Natural killer cell (primary cell): ENCODE measurements at regions not wholly inside any gene's neighbourhood (a gene's known extent, or its start where the extent isn't known, plus 50 kb on each side); places are given as distances from the start of the nearest gene placed in this dataset.

Experiments used
- ATAC-seq, 3 donors: fragments of 150-1000 bp in 2 of 3; fragments of 200-7000 bp in 1 of 3; cut with Tn5 transposase; 1 replicate in 1 of 3; 2 replicates in 2 of 3; pipeline ENCODE4 v1.10.0; 2021; ENCODE audit warnings: mild to moderate bottlenecking in 2 of 3, moderate library complexity in 2 of 3
- DNase-seq, 2 donors: peaks; one replicate each; pipeline versions ENCODE4 v3.0.0 to v3.0.0-alpha.2; 2013 to 2021; ENCODE audit warnings: mixed read lengths in 1 of 2
- H3K27ac ChIP-seq: one replicate; pipeline ENCODE4 v1.5.1; 2013; ENCODE audit warnings: mild to moderate bottlenecking, low read length
- H3K27me3 ChIP-seq: one replicate; pipeline ENCODE4 v1.6.1; 2013; ENCODE audit warnings: low read length; ENCODE audit not compliant: control insufficient read depth, insufficient read depth
- H3K36me3 ChIP-seq: one replicate; pipeline ENCODE4 v1.6.1; 2013; ENCODE audit warnings: low read length; ENCODE audit not compliant: control insufficient read depth, insufficient read depth
- H3K4me1 ChIP-seq: one replicate; pipeline ENCODE4 v1.6.1; 2013; ENCODE audit warnings: low read length; ENCODE audit not compliant: control insufficient read depth, insufficient read depth
- H3K4me3 ChIP-seq: one replicate; pipeline ENCODE4 v1.5.1; 2013; ENCODE audit warnings: low read length
- H3K9me3 ChIP-seq: one replicate; pipeline ENCODE4 v1.6.1; 2013; ENCODE audit warnings: low read length; ENCODE audit not compliant: control insufficient read depth, insufficient read depth
- H3K27ac Mint-ChIP-seq, 2 donors: one replicate each; pipeline ENCODE4 v1.8.0; 2022; ENCODE audit warnings: mild to moderate bottlenecking in 2 of 2, mixed read lengths in 2 of 2, moderate library complexity in 1 of 2
- H3K27me3 Mint-ChIP-seq, 2 donors: one replicate each; pipeline ENCODE4 v1.8.0; 2022; ENCODE audit warnings: low read depth in 2 of 2, mixed read lengths in 2 of 2
- H3K36me3 Mint-ChIP-seq: one replicate; pipeline ENCODE4 v1.8.0; 2022; ENCODE audit warnings: mixed read lengths
- H3K4me1 Mint-ChIP-seq, 2 donors: one replicate each; pipeline ENCODE4 v1.8.0; 2022; ENCODE audit warnings: mixed read lengths in 2 of 2
- H3K4me3 Mint-ChIP-seq: one replicate; pipeline ENCODE4 v1.8.0; 2022; ENCODE audit warnings: mild to moderate bottlenecking, moderate library complexity, mixed read lengths
- H3K9me3 Mint-ChIP-seq, 2 donors: one replicate each; pipeline ENCODE4 v1.8.0; 2022; ENCODE audit warnings: mixed read lengths in 2 of 2
- WGBS: methylation state at CpG from one replicate; pipeline ENCODE4 v1.1.7; 2013; ENCODE audit warnings: missing lambda C conversion rate; ENCODE audit not compliant: insufficient coverage; 5-methylcytosine and 5-hydroxymethylcytosine counted together
- intact Hi-C: fragments of 100-400 bp; cut with micrococcal nuclease; formaldehyde crosslinking; loops from one replicate; pipeline ENCODE4 v1.14.2; 2022
- TF ChIP-seq, protein P1 (sequence below): fragments of 200-600 bp; IDR thresholded peaks from one replicate; pipeline ENCODE4 v1.8.0; 2022; ENCODE audit warnings: antibody characterized with exemption

DNA sequence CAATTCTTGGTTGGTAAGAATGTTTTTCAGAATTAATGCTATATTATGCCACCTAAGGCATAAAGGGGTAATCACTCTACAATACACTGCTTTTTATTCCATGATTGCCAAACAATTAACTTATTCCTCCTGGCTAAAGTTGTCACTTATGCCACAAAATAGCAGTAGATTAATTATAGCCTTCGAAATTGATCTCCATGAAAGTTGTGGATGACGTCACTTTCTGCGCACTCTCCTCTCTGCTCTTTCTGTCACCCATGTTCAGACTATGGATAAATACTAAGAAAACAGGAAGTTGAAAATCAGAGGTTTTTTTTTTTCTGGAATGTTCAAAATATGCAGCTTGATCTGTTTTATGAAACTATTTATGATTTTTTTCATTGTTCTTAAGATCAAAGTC is 790.1 kb upstream of the CNTN5 start:
- no peak for ATAC-seq
- no peak for DNase-seq
- TF ChIP-seq, protein P1, sequence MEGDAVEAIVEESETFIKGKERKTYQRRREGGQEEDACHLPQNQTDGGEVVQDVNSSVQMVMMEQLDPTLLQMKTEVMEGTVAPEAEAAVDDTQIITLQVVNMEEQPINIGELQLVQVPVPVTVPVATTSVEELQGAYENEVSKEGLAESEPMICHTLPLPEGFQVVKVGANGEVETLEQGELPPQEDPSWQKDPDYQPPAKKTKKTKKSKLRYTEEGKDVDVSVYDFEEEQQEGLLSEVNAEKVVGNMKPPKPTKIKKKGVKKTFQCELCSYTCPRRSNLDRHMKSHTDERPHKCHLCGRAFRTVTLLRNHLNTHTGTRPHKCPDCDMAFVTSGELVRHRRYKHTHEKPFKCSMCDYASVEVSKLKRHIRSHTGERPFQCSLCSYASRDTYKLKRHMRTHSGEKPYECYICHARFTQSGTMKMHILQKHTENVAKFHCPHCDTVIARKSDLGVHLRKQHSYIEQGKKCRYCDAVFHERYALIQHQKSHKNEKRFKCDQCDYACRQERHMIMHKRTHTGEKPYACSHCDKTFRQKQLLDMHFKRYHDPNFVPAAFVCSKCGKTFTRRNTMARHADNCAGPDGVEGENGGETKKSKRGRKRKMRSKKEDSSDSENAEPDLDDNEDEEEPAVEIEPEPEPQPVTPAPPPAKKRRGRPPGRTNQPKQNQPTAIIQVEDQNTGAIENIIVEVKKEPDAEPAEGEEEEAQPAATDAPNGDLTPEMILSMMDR, result no peak
- Mint-ChIP-seq H3K36me3 (no peaks in the 10 kb centered on the region), H3K4me1 (no peaks in the 10 kb centered on the region), H3K27me3 (no peaks in the 10 kb centered on the region), H3K4me3 (no peak overlapping the region), H3K27ac (no peak overlapping the region), H3K9me3 (peaks cover 5 to 8% of the 10 kb centered on the region in 2 donors)
- H3K9me3 ChIP-seq, result no peaks in the 10 kb centered on the region
- no peaks in the 10 kb centered on the region for H3K27me3 ChIP-seq
- H3K27ac ChIP-seq, result no peak overlapping the region
- H3K4me1 ChIP-seq, result no peaks in the 10 kb centered on the region
- WGBS, result 89% methylated on average over 3 of the region's 3 CpGs
- intact Hi-C loops, result no loop called here
- no peaks in the 10 kb centered on the region for H3K36me3 ChIP-seq
- H3K4me3 ChIP-seq, result no peak overlapping the region

DNA sequence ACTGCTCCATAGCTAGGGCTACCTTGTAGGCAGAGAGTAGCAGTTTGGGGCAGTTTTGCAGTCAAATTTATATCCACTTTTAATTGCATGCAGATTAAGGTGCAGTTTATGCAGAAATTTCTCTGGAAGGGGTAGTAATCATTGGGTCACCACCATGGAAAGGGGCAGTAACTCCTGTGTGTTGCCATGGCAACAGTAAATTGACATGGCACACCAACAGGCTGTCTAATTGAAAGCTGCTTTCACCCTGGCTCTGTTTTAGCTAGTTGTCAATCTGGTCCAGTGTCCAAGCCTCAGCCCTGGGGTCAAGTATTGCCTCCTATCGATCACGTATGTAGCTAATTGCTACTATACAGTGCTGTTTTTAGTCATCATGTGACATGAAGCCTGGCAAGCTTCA is 786.1 kb upstream of the CNTN5 start:
- Mint-ChIP-seq H3K4me1 (no peaks in the 10 kb centered on the region), H3K36me3 (peaks cover 12% of the 10 kb centered on the region), H3K9me3 (peaks cover 4 to 14% of the 10 kb centered on the region in 2 donors), H3K4me3 (no peak overlapping the region), H3K27me3 (no peaks in the 10 kb centered on the region), H3K27ac (no peak overlapping the region)
- H3K9me3 ChIP-seq, result no peaks in the 10 kb centered on the region
- no peak for DNase-seq
- intact Hi-C loops, result no loop called here
- no peaks in the 10 kb centered on the region for H3K4me1 ChIP-seq
- no peak for ATAC-seq
- WGBS, result 90% methylated on average over 2 of the region's 2 CpGs
- H3K27ac ChIP-seq, result no peak overlapping the region
- TF ChIP-seq, protein P1, result no peak
- no peaks in the 10 kb centered on the region for H3K27me3 ChIP-seq
- no peak overlapping the region for H3K4me3 ChIP-seq
- H3K36me3 ChIP-seq, result no peaks in the 10 kb centered on the region

DNA sequence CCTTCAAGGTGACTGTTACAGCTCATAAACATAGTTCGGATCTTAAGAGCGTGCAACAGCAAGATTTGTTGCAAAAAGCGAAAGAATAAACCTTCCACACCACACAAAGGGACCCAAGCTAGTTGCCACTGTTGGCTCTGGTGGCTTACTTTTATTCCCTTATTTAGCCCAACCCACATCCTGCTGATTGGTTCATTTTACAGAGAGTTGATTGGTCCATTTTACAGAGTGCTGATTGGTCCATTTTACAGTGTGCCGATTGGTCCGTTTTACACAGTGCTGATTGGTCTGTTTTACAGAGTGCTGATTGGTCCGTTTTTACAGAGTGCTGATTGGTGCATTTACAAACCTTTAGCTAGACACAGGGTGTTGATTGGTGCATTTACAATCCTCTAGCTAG is 776.9 kb upstream of the CNTN5 start:
- H3K36me3 ChIP-seq, result no peaks in the 10 kb centered on the region
- intact Hi-C loops, result no loop called here
- no peak overlapping the region for H3K27ac Mint-ChIP-seq
- H3K4me1 ChIP-seq, result no peaks in the 10 kb centered on the region
- no peaks in the 10 kb centered on the region for H3K9me3 ChIP-seq
- H3K4me1 Mint-ChIP-seq, result no peaks in the 10 kb centered on the region
- no peak overlapping the region for H3K27ac ChIP-seq
- H3K4me3 Mint-ChIP-seq, result no peak overlapping the region
- peaks cover 5% of the 10 kb centered on the region for H3K36me3 Mint-ChIP-seq
- no peaks in the 10 kb centered on the region for H3K27me3 ChIP-seq
- no peak for ATAC-seq
- no peak for DNase-seq
- H3K9me3 Mint-ChIP-seq, result peaks cover 14 to 40% of the 10 kb centered on the region in 2 donors
- no peak overlapping the region for H3K4me3 ChIP-seq
- no peaks in the 10 kb centered on the region for H3K27me3 Mint-ChIP-seq
- TF ChIP-seq, protein P1, result no peak
- WGBS, result 91% methylated on average over 6 of the region's 6 CpGs

DNA sequence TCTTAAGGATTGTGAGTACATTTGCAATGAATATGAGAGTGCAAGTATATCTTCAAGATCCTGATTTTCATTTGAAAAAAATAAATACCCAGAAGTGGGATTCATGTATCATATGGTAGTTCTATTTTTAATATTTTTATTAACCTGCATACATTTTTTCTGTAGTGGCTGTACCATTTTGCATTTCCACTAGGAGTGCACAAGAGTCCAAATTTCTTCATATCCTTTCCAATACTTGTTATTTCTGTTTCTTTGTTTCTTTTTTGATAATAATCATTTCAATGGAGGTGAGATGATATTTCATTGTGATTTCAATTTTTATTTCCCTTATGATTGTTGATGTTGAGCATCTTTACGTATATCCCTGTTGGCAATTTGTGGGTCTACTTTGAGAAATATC is 759.8 kb upstream of the CNTN5 start:
- intact Hi-C loops, result no loop called here
- peaks cover 16% of the 10 kb centered on the region for H3K36me3 Mint-ChIP-seq
- no peaks in the 10 kb centered on the region for H3K27me3 ChIP-seq
- no peak overlapping the region for H3K27ac ChIP-seq
- H3K4me1 Mint-ChIP-seq, result no peaks in the 10 kb centered on the region
- no peak overlapping the region for H3K27ac Mint-ChIP-seq
- no CpG with 5 or more reads among the region's 1 CpG for WGBS
- TF ChIP-seq, protein P1, result no peak
- H3K9me3 ChIP-seq, result no peaks in the 10 kb centered on the region
- DNase-seq (no peak), ATAC-seq (no peak)
- no peak overlapping the region for H3K4me3 Mint-ChIP-seq
- H3K36me3 ChIP-seq, result no peaks in the 10 kb centered on the region
- no peaks in the 10 kb centered on the region for H3K27me3 Mint-ChIP-seq
- no peaks in the 10 kb centered on the region for H3K4me1 ChIP-seq
- H3K4me3 ChIP-seq, result no peak overlapping the region
- peaks cover 16 to 20% of the 10 kb centered on the region in 2 donors for H3K9me3 Mint-ChIP-seq
